ENCODE measurements at regions not wholly inside any gene's neighbourhood (a gene's known extent, or its start where the extent isn't known, plus 50 kb on each side); places are given as distances from the start of the nearest gene placed in this dataset.

DNA sequence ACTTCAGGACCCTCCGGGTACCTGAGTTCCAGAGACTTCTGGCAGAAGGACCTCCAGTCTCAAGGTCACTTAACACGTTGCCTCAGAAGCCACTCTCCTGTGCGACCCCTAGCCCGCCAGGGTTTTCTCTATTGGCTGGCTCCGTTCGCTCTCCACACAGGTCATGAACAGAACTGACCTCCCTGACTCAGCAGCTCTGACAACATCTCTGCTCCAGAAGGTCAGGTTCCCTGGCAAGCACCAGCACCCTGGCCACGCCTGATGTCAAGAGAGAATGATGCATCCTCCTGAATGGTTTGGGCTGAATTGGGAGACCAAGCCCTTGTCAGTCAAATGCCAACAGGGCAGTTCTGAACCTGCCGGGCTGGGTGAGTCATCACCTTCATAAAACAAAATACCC is 84.3 kb upstream of the TMEM45B start:
- H3K27ac ChIP-seq, result no peak overlapping the region
- TF ChIP-seq, protein P1, sequence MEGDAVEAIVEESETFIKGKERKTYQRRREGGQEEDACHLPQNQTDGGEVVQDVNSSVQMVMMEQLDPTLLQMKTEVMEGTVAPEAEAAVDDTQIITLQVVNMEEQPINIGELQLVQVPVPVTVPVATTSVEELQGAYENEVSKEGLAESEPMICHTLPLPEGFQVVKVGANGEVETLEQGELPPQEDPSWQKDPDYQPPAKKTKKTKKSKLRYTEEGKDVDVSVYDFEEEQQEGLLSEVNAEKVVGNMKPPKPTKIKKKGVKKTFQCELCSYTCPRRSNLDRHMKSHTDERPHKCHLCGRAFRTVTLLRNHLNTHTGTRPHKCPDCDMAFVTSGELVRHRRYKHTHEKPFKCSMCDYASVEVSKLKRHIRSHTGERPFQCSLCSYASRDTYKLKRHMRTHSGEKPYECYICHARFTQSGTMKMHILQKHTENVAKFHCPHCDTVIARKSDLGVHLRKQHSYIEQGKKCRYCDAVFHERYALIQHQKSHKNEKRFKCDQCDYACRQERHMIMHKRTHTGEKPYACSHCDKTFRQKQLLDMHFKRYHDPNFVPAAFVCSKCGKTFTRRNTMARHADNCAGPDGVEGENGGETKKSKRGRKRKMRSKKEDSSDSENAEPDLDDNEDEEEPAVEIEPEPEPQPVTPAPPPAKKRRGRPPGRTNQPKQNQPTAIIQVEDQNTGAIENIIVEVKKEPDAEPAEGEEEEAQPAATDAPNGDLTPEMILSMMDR (conservative IDR thresholded peaks at IDR 0.05), result no peak

DNA sequence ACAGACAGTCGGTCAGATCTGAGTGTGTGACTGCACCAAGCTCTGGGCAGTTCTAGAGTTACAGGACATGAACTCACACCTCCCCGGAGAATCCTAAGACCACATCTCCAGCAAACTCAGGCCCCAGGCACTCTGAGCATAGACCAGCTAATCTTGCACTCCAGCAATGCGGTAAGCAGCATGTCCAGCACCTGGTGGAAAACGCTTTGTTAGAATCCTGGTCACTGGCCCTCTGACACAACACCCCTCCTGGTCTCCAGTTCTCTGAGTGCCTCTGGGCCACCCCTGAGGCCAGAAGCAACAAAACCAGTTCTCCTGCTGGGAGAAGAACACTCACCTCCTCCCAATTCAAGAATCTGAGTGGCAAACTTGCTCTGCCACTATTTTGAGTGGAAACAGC is 82.7 kb upstream of the TMEM45B start:
- no peak overlapping the region for H3K27ac ChIP-seq

GRCh38 chr11:129733384-129733783 is 82.3 kb upstream of the TMEM45B start:
- no peak overlapping the region for H3K27ac ChIP-seq
- TF ChIP-seq, protein P1 (conservative IDR thresholded peaks at IDR 0.05), result no peak

More for the DNA sequence above, 82.7 kb upstream of the TMEM45B start:
- TF ChIP-seq, protein P1 (conservative IDR thresholded peaks at IDR 0.05), result no peak

- no peak overlapping the region for H3K27ac ChIP-seq
- TF ChIP-seq, protein P1 (conservative IDR thresholded peaks at IDR 0.05), result no peak
Measured at GRCh38 chr11:129733981-129734380, 81.7 kb upstream of the TMEM45B start.

DNA sequence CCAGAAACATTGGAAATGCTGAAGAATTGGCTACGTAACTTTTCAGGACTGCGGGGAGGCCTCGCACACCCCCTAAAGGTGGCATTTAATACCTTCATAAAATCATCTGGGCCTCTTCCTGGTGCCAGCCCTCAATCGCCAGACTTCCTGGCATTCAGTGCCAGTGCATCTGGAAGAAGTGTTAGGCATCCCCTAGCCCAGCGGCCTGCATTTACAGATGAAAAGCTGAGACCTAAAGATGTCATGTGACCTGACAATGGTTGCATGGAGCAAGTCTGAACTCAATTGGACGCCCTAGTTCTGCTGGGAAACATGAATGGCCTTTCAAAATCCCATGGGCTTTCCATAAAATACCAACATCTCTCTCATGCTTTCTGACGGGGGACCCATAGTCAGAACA is 81.0 kb upstream of the TMEM45B start:
- no peak overlapping the region for H3K27ac ChIP-seq
- TF ChIP-seq, protein P1 (conservative IDR thresholded peaks at IDR 0.05), result no peak

GRCh38 chr11:129737831-129738230 is 77.8 kb upstream of the TMEM45B start:
- TF ChIP-seq, protein P1 (conservative IDR thresholded peaks at IDR 0.05), result no peak
- no peak overlapping the region for H3K27ac ChIP-seq

DNA sequence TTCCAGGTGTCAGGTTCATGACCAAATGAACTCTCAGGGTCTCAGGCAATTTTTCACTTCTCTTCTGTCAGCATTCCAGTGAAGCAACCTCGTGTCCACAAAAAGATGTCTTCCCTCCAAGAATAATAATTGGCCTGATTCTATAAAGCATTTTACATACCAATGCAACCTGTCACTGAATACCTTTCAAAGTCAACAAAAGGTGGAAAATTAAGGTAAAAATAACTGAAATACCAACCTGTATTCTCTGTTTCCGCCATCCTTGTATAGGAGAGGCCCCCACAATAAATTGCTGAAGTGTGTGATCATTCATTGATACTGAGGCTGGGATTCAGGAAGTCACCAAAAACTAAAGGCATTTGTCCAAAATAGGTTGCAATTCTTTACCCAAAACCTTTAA is 77.4 kb upstream of the TMEM45B start:
- TF ChIP-seq, protein P1 (conservative IDR thresholded peaks at IDR 0.05), result no peak
- no peak overlapping the region for H3K27ac ChIP-seq

GRCh38 chr11:129739339-129739738 is 76.3 kb upstream of the TMEM45B start:
- TF ChIP-seq, protein P1 (conservative IDR thresholded peaks at IDR 0.05), result no peak

More at GRCh38 chr11:129739339-129739738, 76.3 kb upstream of the TMEM45B start:
- H3K27ac ChIP-seq, result no peak overlapping the region

All from VCaP (cell line).